ENCODE measurements at regions not wholly inside any gene's neighbourhood (a gene's known extent, or its start where the extent isn't known, plus 50 kb on each side); places are given as distances from the start of the nearest gene placed in this dataset.

DNA sequence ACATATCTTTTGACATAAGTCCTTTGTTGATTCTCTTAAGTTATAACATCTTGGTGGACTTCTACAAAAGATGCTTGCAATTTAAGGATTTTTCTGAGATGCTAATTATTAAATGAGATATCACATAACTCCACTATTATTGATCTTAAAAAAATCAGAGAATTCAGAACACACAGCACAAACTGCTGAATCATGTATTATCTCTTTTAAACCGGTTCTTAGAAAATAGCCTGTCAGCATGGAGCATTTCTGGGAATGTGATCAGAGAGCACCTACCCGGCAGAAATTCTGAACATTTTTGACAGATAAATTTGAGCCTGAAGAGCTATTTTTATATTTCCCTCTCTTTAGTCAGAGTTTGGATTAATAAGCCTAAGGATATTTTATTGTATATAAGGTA is 50.2 kb upstream of the PCLO start:
- POLR2A ChIA-PET = no interaction called here
- no peaks in the 10 kb centered on the region for H3K9me3 ChIP-seq (replicated peaks; ENCODE audit: control insufficient read depth, insufficient read depth, low read length)
- intact Hi-C loops (cut with micrococcal nuclease) = no loop called here
- DNase-seq (ENCODE audit: low read depth, low spot score) = no peak
- no peaks in the 10 kb centered on the region for H3K36me3 ChIP-seq (ENCODE audit: control insufficient read depth in 2 of 2, extremely low read depth in 1 of 2, insufficient read depth in 2 of 2, low read length in 2 of 2)
- dilution Hi-C loops (cut with MboI; ENCODE audit: extremely low pct_ligation_motif_present, low sequenced_read_pairs) = no loop called here
- FAIRE-seq = no peak
- no peaks in the 10 kb centered on the region for H3K9me1 ChIP-seq (replicated peaks; ENCODE audit: control insufficient read depth, extremely low read depth, insufficient read depth, low read length)
- H4K20me1 ChIP-seq (replicated peaks; ENCODE audit: control insufficient read depth, extremely low read depth, insufficient read depth, low read length) = no peaks in the 10 kb centered on the region
- no peak overlapping the region for H3K4me3 ChIP-seq (replicated peaks in 1 of 3; ENCODE audit: insufficient read depth in 1 of 3, low read depth in 1 of 3, low read length in 3 of 3)
- TF ChIP-seq, protein P1, sequence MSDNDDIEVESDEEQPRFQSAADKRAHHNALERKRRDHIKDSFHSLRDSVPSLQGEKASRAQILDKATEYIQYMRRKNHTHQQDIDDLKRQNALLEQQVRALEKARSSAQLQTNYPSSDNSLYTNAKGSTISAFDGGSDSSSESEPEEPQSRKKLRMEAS (IDR thresholded peaks at IDR 0.05; ENCODE audit: insufficient read depth, insufficient read length) = no peak
- TF ChIP-seq FOS (IDR thresholded peaks at IDR 0.05; ENCODE audit: borderline replicate concordance, insufficient read depth, low read length) = no peak
- TF ChIP-seq POLR2A (IDR thresholded peaks at IDR 0.05; ENCODE audit: low read depth, low read length) = no peak
- no peak for TF ChIP-seq GATA2 (IDR thresholded peaks at IDR 0.05; ENCODE audit: insufficient read depth, insufficient read length, low read depth, low read length)
- TF ChIP-seq EZH2 (IDR thresholded peaks at IDR 0.05; ENCODE audit: borderline replicate concordance, low read depth, low read length, severe bottlenecking) = no peak
- TF ChIP-seq, protein P2, sequence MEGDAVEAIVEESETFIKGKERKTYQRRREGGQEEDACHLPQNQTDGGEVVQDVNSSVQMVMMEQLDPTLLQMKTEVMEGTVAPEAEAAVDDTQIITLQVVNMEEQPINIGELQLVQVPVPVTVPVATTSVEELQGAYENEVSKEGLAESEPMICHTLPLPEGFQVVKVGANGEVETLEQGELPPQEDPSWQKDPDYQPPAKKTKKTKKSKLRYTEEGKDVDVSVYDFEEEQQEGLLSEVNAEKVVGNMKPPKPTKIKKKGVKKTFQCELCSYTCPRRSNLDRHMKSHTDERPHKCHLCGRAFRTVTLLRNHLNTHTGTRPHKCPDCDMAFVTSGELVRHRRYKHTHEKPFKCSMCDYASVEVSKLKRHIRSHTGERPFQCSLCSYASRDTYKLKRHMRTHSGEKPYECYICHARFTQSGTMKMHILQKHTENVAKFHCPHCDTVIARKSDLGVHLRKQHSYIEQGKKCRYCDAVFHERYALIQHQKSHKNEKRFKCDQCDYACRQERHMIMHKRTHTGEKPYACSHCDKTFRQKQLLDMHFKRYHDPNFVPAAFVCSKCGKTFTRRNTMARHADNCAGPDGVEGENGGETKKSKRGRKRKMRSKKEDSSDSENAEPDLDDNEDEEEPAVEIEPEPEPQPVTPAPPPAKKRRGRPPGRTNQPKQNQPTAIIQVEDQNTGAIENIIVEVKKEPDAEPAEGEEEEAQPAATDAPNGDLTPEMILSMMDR (IDR thresholded peaks at IDR 0.05; ENCODE audit: extremely low read depth in 1 of 2, insufficient read depth in 1 of 2, low read depth in 1 of 2, low read length in 2 of 2) = no peak
- TF ChIP-seq MYC (IDR thresholded peaks at IDR 0.05; ENCODE audit: low read depth, low read length) = no peak
- no peak for TF ChIP-seq JUN (IDR thresholded peaks at IDR 0.05; ENCODE audit: borderline replicate concordance, insufficient read depth, insufficient read length, low read depth)
- no peak for TF ChIP-seq POLR2AphosphoS5 (IDR thresholded peaks at IDR 0.05; ENCODE audit: insufficient read depth, low read depth, low read length)
- H3K4me1 ChIP-seq (ENCODE audit: control insufficient read depth, extremely low read depth, insufficient read depth, low read length) = no peaks in the 10 kb centered on the region
- H2AFZ ChIP-seq (ENCODE audit: low read depth, low read length) = no peak overlapping the region
- no peak overlapping the region for H3K4me2 ChIP-seq (ENCODE audit: insufficient read depth, low read length)
- CTCF ChIA-PET = no interaction called here
- H3K27me3 ChIP-seq (ENCODE audit: control insufficient read depth in 2 of 2, insufficient read depth in 2 of 2, low read length in 2 of 2) = no peaks in the 10 kb centered on the region
- no peak overlapping the region for H3K9ac ChIP-seq (replicated peaks; ENCODE audit: extremely low read depth, insufficient read depth, low read length)
- H3K79me2 ChIP-seq (ENCODE audit: control insufficient read depth, insufficient read depth, low read length) = no peaks in the 10 kb centered on the region
- no peak overlapping the region for H3K27ac ChIP-seq (ENCODE audit: insufficient read depth, low read depth, low read length)
- no TSS peak for BruUV-seq (replicated peaks)
